ENCODE measurements at regions not wholly inside any gene's neighbourhood (a gene's known extent, or its start where the extent isn't known, plus 50 kb on each side); places are given as distances from the start of the nearest gene placed in this dataset.

DNA sequence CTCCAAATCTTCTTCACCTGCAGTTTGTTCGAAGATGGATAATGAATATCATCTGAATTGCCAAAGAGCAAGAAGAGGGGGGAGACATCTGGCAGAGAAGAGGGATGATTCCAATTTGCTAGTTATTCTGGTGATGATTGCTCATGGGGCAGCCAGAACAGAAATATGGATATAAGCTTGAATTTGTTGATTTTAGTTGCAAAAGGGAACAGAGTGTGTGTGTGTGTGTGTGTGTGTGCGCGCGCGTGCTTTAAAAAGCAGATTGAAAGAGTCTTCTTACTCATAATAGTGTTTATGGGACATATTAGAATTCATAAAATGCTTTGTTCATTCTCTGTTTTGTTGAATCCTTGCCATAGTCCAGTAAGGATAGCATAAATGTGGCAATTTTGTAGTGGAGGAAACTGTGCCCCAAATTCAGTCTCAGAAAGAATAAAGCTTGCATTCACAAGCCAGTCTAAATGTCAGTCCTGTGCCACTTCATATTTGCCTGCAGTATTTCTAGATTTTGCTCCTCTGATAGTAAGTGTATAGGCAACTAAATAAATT is 436.3 kb upstream of the KLF4 start:
- TF ChIP-seq, protein P1, sequence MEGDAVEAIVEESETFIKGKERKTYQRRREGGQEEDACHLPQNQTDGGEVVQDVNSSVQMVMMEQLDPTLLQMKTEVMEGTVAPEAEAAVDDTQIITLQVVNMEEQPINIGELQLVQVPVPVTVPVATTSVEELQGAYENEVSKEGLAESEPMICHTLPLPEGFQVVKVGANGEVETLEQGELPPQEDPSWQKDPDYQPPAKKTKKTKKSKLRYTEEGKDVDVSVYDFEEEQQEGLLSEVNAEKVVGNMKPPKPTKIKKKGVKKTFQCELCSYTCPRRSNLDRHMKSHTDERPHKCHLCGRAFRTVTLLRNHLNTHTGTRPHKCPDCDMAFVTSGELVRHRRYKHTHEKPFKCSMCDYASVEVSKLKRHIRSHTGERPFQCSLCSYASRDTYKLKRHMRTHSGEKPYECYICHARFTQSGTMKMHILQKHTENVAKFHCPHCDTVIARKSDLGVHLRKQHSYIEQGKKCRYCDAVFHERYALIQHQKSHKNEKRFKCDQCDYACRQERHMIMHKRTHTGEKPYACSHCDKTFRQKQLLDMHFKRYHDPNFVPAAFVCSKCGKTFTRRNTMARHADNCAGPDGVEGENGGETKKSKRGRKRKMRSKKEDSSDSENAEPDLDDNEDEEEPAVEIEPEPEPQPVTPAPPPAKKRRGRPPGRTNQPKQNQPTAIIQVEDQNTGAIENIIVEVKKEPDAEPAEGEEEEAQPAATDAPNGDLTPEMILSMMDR (IDR thresholded peaks at IDR 0.05; ENCODE audit: insufficient read depth, low read length, missing control alignments), result no peak
- no peak overlapping the region for H3K4me3 ChIP-seq (ENCODE audit: low read depth, low read length)
- DNase-seq (ENCODE audit: low read depth, low spot score), result no peak
- CTCF ChIA-PET, result no interaction called here
- POLR2A ChIA-PET, result no interaction called here

DNA sequence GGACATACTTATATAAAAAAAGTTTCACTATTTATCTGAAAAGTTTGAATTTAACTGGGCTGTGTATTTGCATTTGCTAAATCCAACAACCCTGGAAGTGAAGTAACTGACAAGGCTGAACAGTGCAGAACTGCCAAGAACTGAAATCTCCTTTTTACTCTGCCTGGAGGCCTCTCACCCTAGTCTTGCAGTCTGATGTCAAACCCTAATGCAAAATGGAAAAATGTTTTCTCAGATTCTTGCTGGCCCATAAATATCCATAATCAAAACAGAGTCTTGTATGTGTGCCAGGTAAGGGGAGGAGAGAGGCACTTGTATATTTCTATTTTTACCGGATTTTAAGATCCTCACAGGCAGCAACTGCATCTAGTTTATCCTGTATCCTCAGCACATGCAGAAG is 432.7 kb upstream of the KLF4 start:
- DNase-seq (ENCODE audit: low read depth, low spot score), result no peak
- no peak overlapping the region for H3K4me3 ChIP-seq (ENCODE audit: low read depth, low read length)
- ChIA-PET CTCF (no interaction called here), POLR2A (no interaction called here)
- TF ChIP-seq, protein P1 (IDR thresholded peaks at IDR 0.05; ENCODE audit: insufficient read depth, low read length, missing control alignments), result no peak

DNA sequence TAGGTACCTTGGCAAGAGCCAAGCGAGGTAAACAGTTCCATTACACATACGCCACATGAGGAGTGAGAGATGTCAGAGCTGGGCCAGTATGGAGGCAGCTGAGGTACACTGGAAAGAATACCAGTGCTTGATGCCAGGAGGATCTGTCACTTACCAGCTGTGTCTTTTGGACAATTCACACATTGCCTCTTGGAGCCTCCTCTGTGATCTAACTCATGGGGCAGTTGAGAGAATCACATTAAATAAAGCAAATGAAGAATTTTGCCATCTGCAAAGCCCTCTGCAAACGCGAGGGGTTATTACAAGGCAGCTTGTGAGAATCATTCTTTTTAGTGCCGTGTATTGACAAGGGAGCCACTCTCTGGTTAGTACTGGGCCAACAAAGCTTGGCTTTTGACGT is 429.7 kb upstream of the KLF4 start:
- ChIA-PET POLR2A (no interaction called here), CTCF (interaction anchor here (0.9 to 1.3 kb wide), 2 partner anchors 108 to 354 kb away, joined by 3 read pairs; no protein-coding TSS in a partner anchor)

DNA sequence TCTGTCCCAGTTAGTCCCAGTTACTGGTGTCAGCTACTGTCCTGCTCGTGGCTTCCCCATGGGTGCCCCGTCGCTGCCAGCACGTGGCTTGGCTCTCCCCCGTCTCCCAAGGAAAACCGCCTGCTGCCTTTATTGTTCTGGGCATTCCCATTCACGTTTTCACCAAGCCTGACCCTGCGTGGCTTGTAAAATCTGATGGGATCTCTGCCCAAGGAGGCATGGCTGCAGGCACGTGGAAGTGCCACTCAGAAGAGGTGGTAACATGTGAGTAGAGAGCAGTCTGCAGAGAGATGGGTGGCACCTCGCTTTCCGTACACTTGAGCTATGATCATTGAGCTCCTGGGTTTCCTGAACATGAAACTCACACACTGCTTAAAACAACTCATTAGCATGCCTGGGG is 429.2 kb upstream of the KLF4 start:
- DNase-seq (ENCODE audit: low read depth, low spot score), result no peak
- TF ChIP-seq, protein P1 (IDR thresholded peaks at IDR 0.05; ENCODE audit: insufficient read depth, low read length, missing control alignments), result no peak
- H3K4me3 ChIP-seq (ENCODE audit: low read depth, low read length), result no peak overlapping the region
- POLR2A ChIA-PET, result no interaction called here
- CTCF ChIA-PET, result interaction anchor here (1.3 kb wide), 1 partner anchor 354 kb away, joined by 3 read pairs; no protein-coding TSS in a partner anchor

More for the DNA sequence above, 429.7 kb upstream of the KLF4 start:
- DNase-seq (ENCODE audit: low read depth, low spot score), result no peak
- TF ChIP-seq, protein P1 (IDR thresholded peaks at IDR 0.05; ENCODE audit: insufficient read depth, low read length, missing control alignments), result no peak
- H3K4me3 ChIP-seq (ENCODE audit: low read depth, low read length), result no peak overlapping the region

DNA sequence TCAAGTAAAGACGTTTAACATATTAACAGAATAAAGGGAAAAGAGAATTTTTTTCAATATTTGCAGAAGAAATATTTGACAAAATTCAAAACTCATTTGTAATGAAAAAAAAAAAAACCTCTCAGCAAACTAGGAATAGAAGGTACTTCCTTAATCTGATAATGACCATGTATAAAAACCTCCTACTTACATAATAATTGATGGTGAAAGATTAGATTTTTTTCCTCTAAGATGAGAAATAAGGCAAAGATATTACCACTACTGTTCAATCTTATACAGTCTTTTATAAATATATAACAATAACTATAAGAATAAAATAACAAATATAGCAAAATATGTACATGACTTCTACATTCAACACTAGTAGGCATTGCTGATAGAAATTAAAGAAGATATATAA is 424.6 kb upstream of the KLF4 start:
- no peak for DNase-seq (ENCODE audit: low read depth, low spot score)
- H3K4me3 ChIP-seq (ENCODE audit: low read depth, low read length), result no peak overlapping the region
- ChIA-PET POLR2A (no interaction called here), CTCF (no interaction called here)
- TF ChIP-seq, protein P1 (IDR thresholded peaks at IDR 0.05; ENCODE audit: insufficient read depth, low read length, missing control alignments), result no peak

DNA sequence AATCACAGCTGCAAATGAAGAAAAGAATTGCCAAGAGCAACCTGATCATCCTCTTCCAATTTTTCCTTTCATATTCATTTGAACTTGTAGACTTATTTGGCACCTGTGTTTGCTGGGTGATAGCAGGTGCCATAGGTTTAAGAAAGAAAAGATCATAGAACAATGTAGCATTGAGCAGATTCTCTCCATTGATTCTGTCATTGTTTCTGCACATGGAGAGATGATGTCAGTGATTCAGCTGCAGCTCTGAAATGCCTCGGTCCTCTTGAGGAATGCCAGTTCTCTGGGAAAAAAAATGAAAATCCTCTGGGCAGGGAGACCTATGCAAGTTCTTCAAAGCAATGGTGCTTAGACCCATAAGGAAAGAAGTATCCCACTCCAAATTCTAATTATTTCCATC is 418.1 kb upstream of the KLF4 start:
- no peak for DNase-seq (ENCODE audit: low read depth, low spot score)
- CTCF ChIA-PET, result no interaction called here
- TF ChIP-seq, protein P1 (IDR thresholded peaks at IDR 0.05; ENCODE audit: insufficient read depth, low read length, missing control alignments), result no peak
- no peak overlapping the region for H3K4me3 ChIP-seq (ENCODE audit: low read depth, low read length)
- POLR2A ChIA-PET, result no interaction called here
